GM12878 (cell line): ENCODE measurements at regions not wholly inside any gene's neighbourhood (a gene's known extent, or its start where the extent isn't known, plus 50 kb on each side); places are given as distances from the start of the nearest gene placed in this dataset.

Experiments
- ATAC-seq: fragments of 200-7000 bp; cut with Tn5 transposase; 3 replicates; pipeline ENCODE4 v1.9.1; 2020; ENCODE audit warnings: mild to moderate bottlenecking, moderate library complexity
- BruUV-seq: library from RNA; stranded (reverse); fragments of 400-500 nt; replicated peaks from 2 replicates; lab custom pipeline; 2021; lab: Mats Ljungman, UMichigan
- CTCF ChIA-PET: fragments of 300-600 bp; sonication (Branson Sonifier 250); formaldehyde crosslinking; extraction: SDS; loops from one replicate; lab custom pipeline; 2021; ENCODE audit warnings: inconsistent platforms; lab: Yijun Ruan, JAX
- POLR2A ChIA-PET: fragments of 350-600 bp; formaldehyde crosslinking; extraction: SDS; loops from one replicate; lab custom pipeline; 2021; ENCODE audit warnings: inconsistent platforms; lab: Charles Lee
- RAD21 ChIA-PET: fragments of 300-600 bp; sonication (Branson Sonifier 250); formaldehyde crosslinking; loops from one replicate; lab custom pipeline; 2023; ENCODE audit warnings: antibody characterized with exemption; ENCODE audit not compliant: unreplicated experiment; lab: Charles Lee
- SMC1A ChIA-PET: fragments of 300-600 bp; sonication (Branson Sonifier 250); formaldehyde crosslinking; loops from one replicate; lab custom pipeline; 2023; ENCODE audit not compliant: unreplicated experiment, uncharacterized antibody; lab: Charles Lee
- DNase-seq: peaks from one replicate; pipeline ENCODE4 v3.0.0-alpha.2; 2011; ENCODE audit warnings: low read depth, low spot score
- FAIRE-seq: peaks from 3 replicates; lab custom pipeline; 2011; peaks lifted over from hg19 to GRCh38; lab: Jason Lieb, UNC
- H2AFZ ChIP-seq: 2 replicates; pipeline ENCODE4 v1.6.0; 2011; ENCODE audit warnings: low read depth, low read length, control low read depth; ENCODE audit not compliant: control insufficient read depth
- H3K27ac ChIP-seq: 2 replicates; pipeline ENCODE4 v1.5.1; 2011; ENCODE audit warnings: control low read depth; ENCODE audit not compliant: control insufficient read depth, insufficient read depth
- H3K27me3 ChIP-seq, 2 experiments: replicated peaks in 1 of 2; 2 replicates each; pipeline versions ENCODE4 v1.6.0 to v1.6.1; 2011; ENCODE audit warnings: low read length in 1 of 2; ENCODE audit not compliant: control insufficient read depth in 2 of 2, insufficient read depth in 2 of 2
- H3K36me3 ChIP-seq, 2 experiments: 2 replicates each; pipeline ENCODE4 v1.5.1; 2011; ENCODE audit warnings: low read length in 1 of 2; ENCODE audit not compliant: control insufficient read depth in 2 of 2, insufficient read depth in 2 of 2
- H3K4me1 ChIP-seq: 2 replicates; pipeline ENCODE4 v1.6.1; 2011; ENCODE audit warnings: mild to moderate bottlenecking, low read length, moderate library complexity, mixed read lengths; ENCODE audit not compliant: control insufficient read depth, insufficient read depth
- H3K4me2 ChIP-seq: 2 replicates; pipeline ENCODE4 v1.6.0; 2011; ENCODE audit warnings: control low read depth; ENCODE audit not compliant: control insufficient read depth, insufficient read depth
- H3K4me3 ChIP-seq: fragments of 200-600 bp; sonication (generic); 2 replicates; pipeline ENCODE4 v1.5.1; 2016
- H3K79me2 ChIP-seq: 2 replicates; pipeline ENCODE4 v1.6.0; 2011; ENCODE audit warnings: low read length; ENCODE audit not compliant: control insufficient read depth, insufficient read depth
- H3K9ac ChIP-seq: 2 replicates; pipeline ENCODE4 v1.8.0; 2011; ENCODE audit warnings: low read length, control low read depth, mixed read lengths; ENCODE audit not compliant: control insufficient read depth, insufficient read depth
- H3K9me3 ChIP-seq: replicated peaks from 3 replicates; pipeline ENCODE4 v1.5.1; 2011; ENCODE audit warnings: mild to moderate bottlenecking, low read length; ENCODE audit not compliant: control insufficient read depth, insufficient read depth
- H4K20me1 ChIP-seq: 2 replicates; pipeline ENCODE4 v1.6.0; 2011; ENCODE audit not compliant: control insufficient read depth, insufficient read depth
- MXI1 ChIP-seq: fragments of 150-350 bp; IDR thresholded peaks from 2 replicates; pipeline ENCODE4 v1.6.1; 2011; ENCODE audit warnings: low read depth, mild to moderate bottlenecking, inconsistent platforms, low read length, improper control_type of control experiment
- NBN ChIP-seq: fragments of 450-650 bp; IDR thresholded peaks from 2 replicates; pipeline ENCODE4 v1.6.1; 2016
- SMAD1 ChIP-seq: fragments of 450-650 bp; IDR thresholded peaks from 2 replicates; pipeline ENCODE4 v1.6.1; 2018; ENCODE audit warnings: mild to moderate bottlenecking, low read depth; ENCODE audit not compliant: partially characterized antibody
- SRF ChIP-seq, 2 experiments: IDR thresholded peaks; 2 replicates each; pipeline ENCODE4 v1.6.1; 2011; ENCODE audit warnings: low read depth in 2 of 2, low read length in 2 of 2, mild to moderate bottlenecking in 1 of 2, moderate library complexity in 1 of 2
- STAT3 ChIP-seq: IDR thresholded peaks from 2 replicates; pipeline ENCODE4 v1.6.1; 2011; ENCODE audit warnings: low read depth, low read length, improper control_type of control experiment
- ZNF207 ChIP-seq: fragments of 450-650 bp; IDR thresholded peaks from 2 replicates; pipeline ENCODE4 v1.6.1; 2014; ENCODE audit warnings: antibody characterized with exemption, mild to moderate bottlenecking, borderline replicate concordance
- WGBS: methylation state at CpG from one replicate; pipeline ENCODE4 v1.1.6; 2016; ENCODE audit warnings: low lambda C conversion rate; ENCODE audit not compliant: insufficient replicate concordance, insufficient coverage; ENCODE audit errors: missing lambda C conversion rate; 5-methylcytosine and 5-hydroxymethylcytosine counted together
- in situ Hi-C: fragments of 300-500 bp; cut with MboI; formaldehyde crosslinking; loops from 9 replicates; pipeline ENCODE4 v1.14.3; 2018; ENCODE audit warnings: mixed read lengths
- intact Hi-C: fragments of 100-400 bp; cut with micrococcal nuclease; formaldehyde crosslinking; loops from one replicate; pipeline ENCODE4 v1.14.2; 2022; ENCODE audit not compliant: unreplicated experiment
- TF ChIP-seq, protein P1 (sequence below): fragments of 450-650 bp; formaldehyde crosslinking; IDR thresholded peaks from 2 replicates; pipeline ENCODE4 v1.4.0; 2020; ENCODE audit warnings: mild to moderate bottlenecking, moderate library complexity
- TF ChIP-seq, protein P2 (sequence below): IDR thresholded peaks from 2 replicates; pipeline ENCODE4 v1.6.1; 2012; ENCODE audit warnings: low read depth, low read length, improper control_type of control experiment

DNA sequence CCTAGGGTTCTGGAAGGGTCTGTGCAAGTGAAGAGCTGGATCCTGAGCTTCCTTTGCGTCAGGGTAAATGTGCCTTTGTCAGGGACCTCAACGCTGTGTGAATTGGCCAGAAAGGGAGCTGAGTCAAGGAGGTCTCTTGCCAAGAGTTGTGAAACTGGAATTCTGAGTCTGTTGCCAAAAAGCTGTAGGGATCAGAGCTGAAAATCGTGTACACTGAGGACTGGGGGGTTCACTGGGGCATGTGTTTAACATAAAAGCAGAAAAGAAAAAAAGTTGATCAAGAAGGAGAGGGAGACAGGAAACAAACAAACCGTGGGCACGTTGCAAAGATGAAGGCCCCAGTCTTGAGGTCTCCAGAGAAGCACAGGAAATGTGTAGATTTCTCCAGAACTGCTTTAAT, 1081.5 kb downstream of the VRK1 start (continued):
- no peak for TF ChIP-seq SRF (IDR thresholded peaks at IDR 0.05; ENCODE audit: low read depth in 2 of 2, low read length in 2 of 2)
- TF ChIP-seq, protein P1, sequence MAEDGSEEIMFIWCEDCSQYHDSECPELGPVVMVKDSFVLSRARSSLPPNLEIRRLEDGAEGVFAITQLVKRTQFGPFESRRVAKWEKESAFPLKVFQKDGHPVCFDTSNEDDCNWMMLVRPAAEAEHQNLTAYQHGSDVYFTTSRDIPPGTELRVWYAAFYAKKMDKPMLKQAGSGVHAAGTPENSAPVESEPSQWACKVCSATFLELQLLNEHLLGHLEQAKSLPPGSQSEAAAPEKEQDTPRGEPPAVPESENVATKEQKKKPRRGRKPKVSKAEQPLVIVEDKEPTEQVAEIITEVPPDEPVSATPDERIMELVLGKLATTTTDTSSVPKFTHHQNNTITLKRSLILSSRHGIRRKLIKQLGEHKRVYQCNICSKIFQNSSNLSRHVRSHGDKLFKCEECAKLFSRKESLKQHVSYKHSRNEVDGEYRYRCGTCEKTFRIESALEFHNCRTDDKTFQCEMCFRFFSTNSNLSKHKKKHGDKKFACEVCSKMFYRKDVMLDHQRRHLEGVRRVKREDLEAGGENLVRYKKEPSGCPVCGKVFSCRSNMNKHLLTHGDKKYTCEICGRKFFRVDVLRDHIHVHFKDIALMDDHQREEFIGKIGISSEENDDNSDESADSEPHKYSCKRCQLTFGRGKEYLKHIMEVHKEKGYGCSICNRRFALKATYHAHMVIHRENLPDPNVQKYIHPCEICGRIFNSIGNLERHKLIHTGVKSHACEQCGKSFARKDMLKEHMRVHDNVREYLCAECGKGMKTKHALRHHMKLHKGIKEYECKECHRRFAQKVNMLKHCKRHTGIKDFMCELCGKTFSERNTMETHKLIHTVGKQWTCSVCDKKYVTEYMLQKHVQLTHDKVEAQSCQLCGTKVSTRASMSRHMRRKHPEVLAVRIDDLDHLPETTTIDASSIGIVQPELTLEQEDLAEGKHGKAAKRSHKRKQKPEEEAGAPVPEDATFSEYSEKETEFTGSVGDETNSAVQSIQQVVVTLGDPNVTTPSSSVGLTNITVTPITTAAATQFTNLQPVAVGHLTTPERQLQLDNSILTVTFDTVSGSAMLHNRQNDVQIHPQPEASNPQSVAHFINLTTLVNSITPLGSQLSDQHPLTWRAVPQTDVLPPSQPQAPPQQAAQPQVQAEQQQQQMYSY (CRISPR knock-in tag) = no peak

DNA sequence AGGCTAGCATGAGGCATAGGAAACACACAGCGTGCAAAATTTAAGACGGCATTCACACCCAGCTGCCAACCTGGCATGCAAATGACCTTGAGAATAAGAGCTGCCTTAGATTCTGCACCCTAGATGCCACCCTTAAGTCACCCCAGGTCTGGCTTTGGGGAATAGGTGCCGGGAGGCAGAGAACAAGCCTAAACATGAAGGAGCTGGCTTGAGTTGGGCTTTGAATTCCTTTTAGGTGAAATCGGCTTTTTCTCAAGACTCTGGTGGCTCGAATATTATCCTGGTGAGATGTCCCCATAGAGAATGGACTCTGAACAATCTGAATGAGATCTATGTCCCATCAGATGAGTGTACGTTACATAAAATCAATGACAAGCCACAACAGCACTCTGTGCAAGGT, 1090.5 kb downstream of the VRK1 start:
- no peaks in the 10 kb centered on the region for H3K4me1 ChIP-seq
- H3K9ac ChIP-seq = no peak overlapping the region
- DNase-seq = no peak
- in situ Hi-C loops (no loop called here), intact Hi-C loops (no loop called here)
- CTCF ChIA-PET = no interaction called here
- no TSS peak for BruUV-seq
- ATAC-seq = no peak
- no peaks in the 10 kb centered on the region for H3K27me3 ChIP-seq
- H3K79me2 ChIP-seq = no peaks in the 10 kb centered on the region
- no peak overlapping the region for H3K4me2 ChIP-seq
- H3K36me3 ChIP-seq = no peaks in the 10 kb centered on the region
- no peak overlapping the region for H3K27ac ChIP-seq
- TF ChIP-seq NBN (no peak), MXI1 (no peak), SMAD1 (no peak), ZNF207 (no peak), STAT3 (no peak)
- TF ChIP-seq, protein P2, sequence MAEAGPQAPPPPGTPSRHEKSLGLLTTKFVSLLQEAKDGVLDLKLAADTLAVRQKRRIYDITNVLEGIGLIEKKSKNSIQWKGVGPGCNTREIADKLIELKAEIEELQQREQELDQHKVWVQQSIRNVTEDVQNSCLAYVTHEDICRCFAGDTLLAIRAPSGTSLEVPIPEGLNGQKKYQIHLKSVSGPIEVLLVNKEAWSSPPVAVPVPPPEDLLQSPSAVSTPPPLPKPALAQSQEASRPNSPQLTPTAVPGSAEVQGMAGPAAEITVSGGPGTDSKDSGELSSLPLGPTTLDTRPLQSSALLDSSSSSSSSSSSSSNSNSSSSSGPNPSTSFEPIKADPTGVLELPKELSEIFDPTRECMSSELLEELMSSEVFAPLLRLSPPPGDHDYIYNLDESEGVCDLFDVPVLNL = no peak
- TF ChIP-seq, all 136 proteins: peak for 0
- ChIA-PET SMC1A (no interaction called here), POLR2A (no interaction called here), RAD21 (no interaction called here)
- H4K20me1 ChIP-seq = no peaks in the 10 kb centered on the region
- WGBS = 6% methylated on average over 6 of the region's 6 CpGs
- H3K4me3 ChIP-seq = no peak overlapping the region
- no peaks in the 10 kb centered on the region; the same call in 2 of the 3 replicates for H3K9me3 ChIP-seq
- H2AFZ ChIP-seq = no peak overlapping the region
- no peak for FAIRE-seq
